Activated CD4-positive, alpha-beta memory T cell treated with anti-CD3 and anti-CD28 coated beads for 36 hours (primary cell): ENCODE measurements at regions not wholly inside any gene's neighbourhood (a gene's known extent, or its start where the extent isn't known, plus 50 kb on each side); places are given as distances from the start of the nearest gene placed in this dataset.

Experiments used
- CTCF ChIA-PET: fragments of 350-600 bp; sonication (Branson Sonifier 250); formaldehyde crosslinking; loops from one replicate; lab custom pipeline; 2021; ENCODE audit warnings: antibody characterized with exemption, inconsistent platforms; lab: Charles Lee
- POLR2A ChIA-PET: fragments of 350-600 bp; sonication (Branson Sonifier 250); formaldehyde crosslinking; loops from one replicate; lab custom pipeline; 2021; ENCODE audit warnings: antibody characterized with exemption; lab: Charles Lee
- DNase-seq: peaks from one replicate; pipeline ENCODE4 v3.0.0-alpha.2; 2020
- H3K27ac Mint-ChIP-seq: one replicate; pipeline ENCODE4 v1.8.0; 2021; ENCODE audit warnings: mixed read lengths
- H3K27me3 Mint-ChIP-seq: one replicate; pipeline ENCODE4 v1.8.0; 2021; ENCODE audit warnings: mixed read lengths
- H3K36me3 Mint-ChIP-seq: one replicate; pipeline ENCODE4 v1.8.0; 2021; ENCODE audit warnings: mixed read lengths
- H3K4me1 Mint-ChIP-seq: one replicate; pipeline ENCODE4 v1.8.0; 2021; ENCODE audit warnings: low read depth, mixed read lengths
- H3K4me3 Mint-ChIP-seq: one replicate; pipeline ENCODE4 v1.8.0; 2021; ENCODE audit warnings: mild to moderate bottlenecking, mixed read lengths
- H3K9me3 Mint-ChIP-seq: one replicate; pipeline ENCODE4 v1.8.0; 2021; ENCODE audit warnings: mixed read lengths
- intact Hi-C: fragments of 100-400 bp; cut with micrococcal nuclease; formaldehyde crosslinking; loops from one replicate; pipeline ENCODE4 v1.15.1; 2023

- no peaks in the 10 kb centered on the region for H3K36me3 Mint-ChIP-seq
- no peak overlapping the region for H3K4me3 Mint-ChIP-seq
- H3K27me3 Mint-ChIP-seq: peaks cover 6% of the 10 kb centered on the region
- ChIA-PET CTCF (no interaction called here), POLR2A (interaction anchor here (0.5 kb wide), 1 partner anchor 559 kb away, joined by 3 read pairs; no protein-coding TSS in a partner anchor)
- H3K27ac Mint-ChIP-seq: no peak overlapping the region
- no peaks in the 10 kb centered on the region for H3K9me3 Mint-ChIP-seq
- intact Hi-C loops: no loop called here
- no peaks in the 10 kb centered on the region for H3K4me1 Mint-ChIP-seq
- no peak for DNase-seq
These were observed 89.3 kb upstream of the LINGO1 start for GRCh38 chr15:77721963-77722362.

- intact Hi-C loops: no loop called here
- Mint-ChIP-seq H3K27me3 (peaks cover 11% of the 10 kb centered on the region), H3K4me1 (no peaks in the 10 kb centered on the region), H3K9me3 (no peaks in the 10 kb centered on the region), H3K36me3 (no peaks in the 10 kb centered on the region), H3K27ac (no peak overlapping the region), H3K4me3 (no peak overlapping the region)
- ChIA-PET CTCF (no interaction called here), POLR2A (no interaction called here)
- no peak for DNase-seq
These were observed 87.9 kb upstream of the LINGO1 start for GRCh38 chr15:77720655-77721054.

- Mint-ChIP-seq H3K4me1 (no peaks in the 10 kb centered on the region), H3K27ac (no peak overlapping the region), H3K27me3 (peaks cover 12% of the 10 kb centered on the region), H3K9me3 (no peaks in the 10 kb centered on the region), H3K4me3 (no peak overlapping the region), H3K36me3 (no peaks in the 10 kb centered on the region)
- ChIA-PET POLR2A (no interaction called here), CTCF (no interaction called here)
- no peak for DNase-seq
- intact Hi-C loops: no loop called here
These were observed 87.5 kb upstream of the LINGO1 start for GRCh38 chr15:77720173-77720572.

GRCh38 chr15:77719450-77719849 lies 86.7 kb upstream of the LINGO1 start:
- Mint-ChIP-seq H3K4me3 (no peak overlapping the region), H3K4me1 (no peaks in the 10 kb centered on the region), H3K9me3 (no peaks in the 10 kb centered on the region), H3K27ac (no peak overlapping the region), H3K36me3 (no peaks in the 10 kb centered on the region), H3K27me3 (peaks cover 12% of the 10 kb centered on the region)
- ChIA-PET POLR2A (no interaction called here), CTCF (no interaction called here)
- intact Hi-C loops: no loop called here
- no peak for DNase-seq

- Mint-ChIP-seq H3K4me1 (no peaks in the 10 kb centered on the region), H3K27me3 (peaks cover 12% of the 10 kb centered on the region), H3K27ac (no peak overlapping the region), H3K9me3 (no peaks in the 10 kb centered on the region), H3K4me3 (no peak overlapping the region), H3K36me3 (no peaks in the 10 kb centered on the region)
- ChIA-PET POLR2A (no interaction called here), CTCF (no interaction called here)
- no peak for DNase-seq
- intact Hi-C loops: no loop called here
These were observed 84.8 kb upstream of the LINGO1 start for GRCh38 chr15:77717333-77717990.

GRCh38 chr15:77716632-77717332 lies 84.1 kb upstream of the LINGO1 start:
- DNase-seq: no peak
- ChIA-PET CTCF (no interaction called here), POLR2A (no interaction called here)
- Mint-ChIP-seq H3K36me3 (no peaks in the 10 kb centered on the region), H3K4me3 (no peak overlapping the region), H3K27ac (no peak overlapping the region), H3K4me1 (no peaks in the 10 kb centered on the region), H3K9me3 (no peaks in the 10 kb centered on the region), H3K27me3 (peaks cover 12% of the 10 kb centered on the region)
- intact Hi-C loops: no loop called here

GRCh38 chr15:77715860-77716259 lies 83.1 kb upstream of the LINGO1 start:
- no peak for DNase-seq
- peaks cover 6% of the 10 kb centered on the region for H3K27me3 Mint-ChIP-seq
- ChIA-PET POLR2A (no interaction called here), CTCF (no interaction called here)
- intact Hi-C loops: no loop called here
- H3K36me3 Mint-ChIP-seq: no peaks in the 10 kb centered on the region
- no peaks in the 10 kb centered on the region for H3K9me3 Mint-ChIP-seq
- no peak overlapping the region for H3K4me3 Mint-ChIP-seq
- H3K4me1 Mint-ChIP-seq: no peaks in the 10 kb centered on the region
- no peak overlapping the region for H3K27ac Mint-ChIP-seq

- CTCF ChIA-PET: no interaction called here
- Mint-ChIP-seq H3K4me3 (no peak overlapping the region), H3K27ac (no peak overlapping the region), H3K36me3 (no peaks in the 10 kb centered on the region), H3K4me1 (no peaks in the 10 kb centered on the region), H3K27me3 (peaks cover 6% of the 10 kb centered on the region), H3K9me3 (no peaks in the 10 kb centered on the region)
- no peak for DNase-seq
- intact Hi-C loops: no loop called here
- POLR2A ChIA-PET: no interaction called here
These were observed 82.3 kb upstream of the LINGO1 start for GRCh38 chr15:77715051-77715450.

GRCh38 chr15:77714555-77714954 lies 81.8 kb upstream of the LINGO1 start:
- Mint-ChIP-seq H3K4me3 (no peak overlapping the region), H3K36me3 (no peaks in the 10 kb centered on the region), H3K4me1 (no peaks in the 10 kb centered on the region), H3K27ac (no peak overlapping the region), H3K9me3 (no peaks in the 10 kb centered on the region), H3K27me3 (peaks cover 6% of the 10 kb centered on the region)
- ChIA-PET POLR2A (no interaction called here), CTCF (no interaction called here)
- intact Hi-C loops: no loop called here
- no peak for DNase-seq

GRCh38 chr15:77714023-77714422 lies 81.3 kb upstream of the LINGO1 start:
- CTCF ChIA-PET: no interaction called here
- no peak overlapping the region for H3K4me3 Mint-ChIP-seq
- H3K4me1 Mint-ChIP-seq: no peaks in the 10 kb centered on the region
- DNase-seq: no peak
- intact Hi-C loops: no loop called here
- H3K36me3 Mint-ChIP-seq: no peaks in the 10 kb centered on the region
- H3K27ac Mint-ChIP-seq: no peak overlapping the region
- POLR2A ChIA-PET: no interaction called here
- no peaks in the 10 kb centered on the region for H3K9me3 Mint-ChIP-seq
- H3K27me3 Mint-ChIP-seq: peaks cover 6% of the 10 kb centered on the region

- Mint-ChIP-seq H3K4me3 (no peak overlapping the region), H3K27ac (no peak overlapping the region), H3K9me3 (no peaks in the 10 kb centered on the region), H3K27me3 (peaks cover 6% of the 10 kb centered on the region), H3K36me3 (no peaks in the 10 kb centered on the region), H3K4me1 (no peaks in the 10 kb centered on the region)
- POLR2A ChIA-PET: no interaction called here
- CTCF ChIA-PET: no interaction called here
- intact Hi-C loops: no loop called here
- no peak for DNase-seq
These were observed 80.6 kb upstream of the LINGO1 start for GRCh38 chr15:77713281-77713680.

- intact Hi-C loops: no loop called here
- ChIA-PET POLR2A (no interaction called here), CTCF (interaction anchor here (0.7 kb wide), 1 partner anchor 214 kb away, joined by 3 read pairs; no protein-coding TSS in a partner anchor)
- Mint-ChIP-seq H3K27me3 (peaks cover 8% of the 10 kb centered on the region), H3K36me3 (no peaks in the 10 kb centered on the region), H3K4me3 (no peak overlapping the region), H3K9me3 (no peaks in the 10 kb centered on the region), H3K4me1 (no peaks in the 10 kb centered on the region), H3K27ac (no peak overlapping the region)
- DNase-seq: no peak
These were observed 79.7 kb upstream of the LINGO1 start for GRCh38 chr15:77712438-77712837.

GRCh38 chr15:77710637-77711036 lies 77.9 kb upstream of the LINGO1 start:
- Mint-ChIP-seq H3K9me3 (no peaks in the 10 kb centered on the region), H3K4me3 (no peak overlapping the region), H3K27me3 (peaks cover 6% of the 10 kb centered on the region), H3K36me3 (no peaks in the 10 kb centered on the region), H3K27ac (no peak overlapping the region), H3K4me1 (no peaks in the 10 kb centered on the region)
- ChIA-PET POLR2A (no interaction called here), CTCF (interaction anchor here (1.0 kb wide), 1 partner anchor 110 kb away, joined by 3 read pairs; no protein-coding TSS in a partner anchor)
- intact Hi-C loops: no loop called here
- no peak for DNase-seq
